GM10266 (cell line): ENCODE measurements at regions not wholly inside any gene's neighbourhood (a gene's known extent, or its start where the extent isn't known, plus 50 kb on each side); places are given as distances from the start of the nearest gene placed in this dataset.

Experiments used
- DNase-seq: peaks from one replicate; pipeline ENCODE4 v3.0.0; 2012; ENCODE audit errors: extremely low spot score
- CTCF ChIP-seq: IDR thresholded peaks from 2 replicates; pipeline ENCODE4 v1.5.1; 2012; ENCODE audit warnings: mild to moderate bottlenecking, low read depth; ENCODE audit not compliant: control insufficient read depth, insufficient read depth; ENCODE audit errors: missing control alignments

- no peak for DNase-seq
- no peak for TF ChIP-seq CTCF
These were observed 172.1 kb downstream of the CBLN2 start for GRCh38 chr18:72372076-72372475.

- no peak for TF ChIP-seq CTCF
- DNase-seq = no peak
These were observed 175.8 kb downstream of the CBLN2 start for GRCh38 chr18:72368308-72368707.

GRCh38 chr18:72360634-72361033 is 183.5 kb downstream of the CBLN2 start:
- no peak for TF ChIP-seq CTCF

GRCh38 chr18:72342933-72343332 is 201.2 kb downstream of the CBLN2 start:
- TF ChIP-seq CTCF = no peak
- no peak for DNase-seq

More at GRCh38 chr18:72360634-72361033, 183.5 kb downstream of the CBLN2 start:
- DNase-seq = no peak

- no peak for TF ChIP-seq CTCF
- no peak for DNase-seq
These were observed 204.2 kb downstream of the CBLN2 start for GRCh38 chr18:72339976-72340375.

GRCh38 chr18:72336786-72337185 is 207.4 kb downstream of the CBLN2 start:
- no peak for TF ChIP-seq CTCF
- no peak for DNase-seq

- DNase-seq = no peak
- TF ChIP-seq CTCF = no peak
These were observed 214.6 kb downstream of the CBLN2 start for GRCh38 chr18:72329533-72329932.
